Kidney (tissue), 13 donors: ENCODE measurements at regions not wholly inside any gene's neighbourhood (a gene's known extent, or its start where the extent isn't known, plus 50 kb on each side); places are given as distances from the start of the nearest gene placed in this dataset.

Experiments used
- DNase-seq, 5 donors: peaks; one replicate each; pipeline ENCODE4 v3.0.0-alpha.2; 2013 to 2020
- FAIRE-seq: peaks from 2 replicates; lab custom pipeline; 2012; peaks lifted over from hg19 to GRCh38; lab: Jason Lieb, UNC
- H3K27ac ChIP-seq, 2 donors: one replicate each; pipeline ENCODE4 v1.7.0; 2013; ENCODE audit warnings: low read depth in 2 of 2, low read length in 2 of 2, inconsistent platforms in 1 of 2
- H3K27me3 ChIP-seq: one replicate; pipeline ENCODE4 v1.7.1; 2013; ENCODE audit warnings: low read length, inconsistent platforms; ENCODE audit not compliant: control insufficient read depth, insufficient read depth
- H3K36me3 ChIP-seq, 3 donors: one replicate each; pipeline versions ENCODE4 v1.7.0 to v1.7.1; 2013; ENCODE audit warnings: low read length in 3 of 3, control low read depth in 1 of 3, inconsistent platforms in 1 of 3; ENCODE audit not compliant: insufficient read depth in 3 of 3, control insufficient read depth in 2 of 3
- H3K4me1 ChIP-seq, 3 donors: one replicate each; pipeline versions ENCODE4 v1.7.0 to v1.7.1; 2013; ENCODE audit warnings: low read length in 3 of 3, inconsistent platforms in 1 of 3, low read depth in 1 of 3; ENCODE audit not compliant: control insufficient read depth in 2 of 3, insufficient read depth in 2 of 3
- H3K4me3 ChIP-seq, 3 donors: one replicate each; pipeline versions ENCODE4 v1.7.0 to v1.8.1; 2013; ENCODE audit warnings: low read length in 3 of 3, control low read depth in 1 of 3, inconsistent platforms in 1 of 3
- H3K9ac ChIP-seq, 3 donors: one replicate each; pipeline versions ENCODE4 v1.7.0 to v1.7.1; 2013; ENCODE audit warnings: low read length in 3 of 3, control low read depth in 1 of 3, inconsistent platforms in 1 of 3
- H3K9me3 ChIP-seq, 3 donors: one replicate each; pipeline versions ENCODE4 v1.7.0 to v1.7.1; 2013; ENCODE audit warnings: low read length in 3 of 3, control low read depth in 1 of 3, inconsistent platforms in 1 of 3; ENCODE audit not compliant: control insufficient read depth in 2 of 3, insufficient read depth in 1 of 3
- intact Hi-C: fragments of 100-400 bp; cut with DNase I; formaldehyde crosslinking; loops from one replicate; pipeline ENCODE4 v1.11.1; 2022
- TF ChIP-seq, protein P1 (sequence below): IDR thresholded peaks from 3 replicates; pipeline ENCODE4 v1.5.1; 2012; ENCODE audit warnings: mild to moderate bottlenecking, moderate library complexity, borderline replicate concordance; ENCODE audit not compliant: insufficient read depth; ENCODE audit errors: extremely low read depth
- donor health status: control.
- donor health status: control.
- donor health status: control.
- donor health status: control.
- donor health status: control.
- donor health status: DM: yes; HTN: yes; CAD: no.
- donor health status: Normal renal cell carcinoma (clear cell type).

DNA sequence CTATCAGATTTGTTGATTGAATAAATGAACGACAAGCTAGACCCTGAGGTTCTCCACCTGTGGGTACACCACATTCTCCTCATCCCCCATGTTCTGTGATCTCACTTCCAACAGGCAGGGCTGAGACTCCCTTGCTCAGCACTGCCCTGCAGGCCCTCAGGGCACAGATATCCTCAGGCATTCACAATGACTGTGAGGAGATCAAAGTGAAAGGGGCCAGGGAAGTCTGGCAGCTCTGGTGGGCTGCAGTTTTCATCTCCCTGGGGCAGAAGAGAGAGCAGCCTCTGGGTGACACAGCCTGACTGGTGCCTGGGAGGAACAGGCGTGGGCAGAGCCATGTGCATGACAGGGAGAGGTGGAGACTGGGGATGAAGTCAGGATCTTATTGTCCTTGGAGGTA lies 142.4 kb upstream of the C9orf72 start:
- intact Hi-C loops: no loop called here
- no peaks in the 10 kb centered on the region for H3K9me3 ChIP-seq
- no peak overlapping the region for H3K4me3 ChIP-seq
- TF ChIP-seq, protein P1, sequence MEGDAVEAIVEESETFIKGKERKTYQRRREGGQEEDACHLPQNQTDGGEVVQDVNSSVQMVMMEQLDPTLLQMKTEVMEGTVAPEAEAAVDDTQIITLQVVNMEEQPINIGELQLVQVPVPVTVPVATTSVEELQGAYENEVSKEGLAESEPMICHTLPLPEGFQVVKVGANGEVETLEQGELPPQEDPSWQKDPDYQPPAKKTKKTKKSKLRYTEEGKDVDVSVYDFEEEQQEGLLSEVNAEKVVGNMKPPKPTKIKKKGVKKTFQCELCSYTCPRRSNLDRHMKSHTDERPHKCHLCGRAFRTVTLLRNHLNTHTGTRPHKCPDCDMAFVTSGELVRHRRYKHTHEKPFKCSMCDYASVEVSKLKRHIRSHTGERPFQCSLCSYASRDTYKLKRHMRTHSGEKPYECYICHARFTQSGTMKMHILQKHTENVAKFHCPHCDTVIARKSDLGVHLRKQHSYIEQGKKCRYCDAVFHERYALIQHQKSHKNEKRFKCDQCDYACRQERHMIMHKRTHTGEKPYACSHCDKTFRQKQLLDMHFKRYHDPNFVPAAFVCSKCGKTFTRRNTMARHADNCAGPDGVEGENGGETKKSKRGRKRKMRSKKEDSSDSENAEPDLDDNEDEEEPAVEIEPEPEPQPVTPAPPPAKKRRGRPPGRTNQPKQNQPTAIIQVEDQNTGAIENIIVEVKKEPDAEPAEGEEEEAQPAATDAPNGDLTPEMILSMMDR: no peak
- H3K36me3 ChIP-seq: no peaks in the 10 kb centered on the region
- DNase-seq (no peak), FAIRE-seq (no peak)
- no peaks in the 10 kb centered on the region for H3K4me1 ChIP-seq
- no peak overlapping the region for H3K9ac ChIP-seq
- no peak overlapping the region for H3K27ac ChIP-seq
- H3K27me3 ChIP-seq: no peaks in the 10 kb centered on the region

DNA sequence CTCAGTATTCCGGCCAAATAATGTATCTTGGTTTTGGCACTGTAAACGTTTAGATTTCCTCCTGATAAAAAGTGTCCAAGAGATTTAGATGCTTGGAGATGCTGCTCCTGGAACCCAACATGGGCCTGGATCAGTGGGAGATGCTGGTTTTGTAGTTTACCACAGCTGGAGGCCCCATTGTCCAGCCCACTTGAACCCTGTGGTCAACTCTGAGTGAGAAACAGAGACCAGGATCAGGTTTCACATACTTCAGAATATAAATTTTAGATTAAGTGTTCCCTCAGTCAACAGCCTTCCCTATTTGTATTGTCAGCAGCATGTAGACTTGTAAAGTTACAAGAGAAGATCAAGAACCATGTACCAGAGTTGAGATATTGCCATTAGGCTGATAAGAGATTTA lies 144.7 kb upstream of the C9orf72 start:
- FAIRE-seq (no peak), DNase-seq (no peak)
- no peak overlapping the region for H3K9ac ChIP-seq
- TF ChIP-seq, protein P1: no peak
- intact Hi-C loops: no loop called here
- H3K27ac ChIP-seq: no peak overlapping the region
- no peaks in the 10 kb centered on the region for H3K9me3 ChIP-seq
- H3K36me3 ChIP-seq: no peaks in the 10 kb centered on the region
- H3K4me1 ChIP-seq: no peaks in the 10 kb centered on the region
- no peak overlapping the region for H3K4me3 ChIP-seq
- H3K27me3 ChIP-seq: no peaks in the 10 kb centered on the region

- FAIRE-seq: no peak
- intact Hi-C loops: loop anchor here (10.0 kb wide), 3 partner anchors 65 to 395 kb away; no protein-coding TSS in a partner anchor
- no peak overlapping the region for H3K9ac ChIP-seq
Measured at GRCh38 chr9:27719711-27720110, 146.4 kb upstream of the C9orf72 start.

More at GRCh38 chr9:27719711-27720110, 146.4 kb upstream of the C9orf72 start:
- H3K27ac ChIP-seq: no peak overlapping the region
- H3K27me3 ChIP-seq: no peaks in the 10 kb centered on the region
- no peaks in the 10 kb centered on the region for H3K36me3 ChIP-seq
- TF ChIP-seq, protein P1: no peak
- DNase-seq: no peak
- no peaks in the 10 kb centered on the region for H3K4me1 ChIP-seq
- no peaks in the 10 kb centered on the region for H3K9me3 ChIP-seq
- H3K4me3 ChIP-seq: no peak overlapping the region
